ENCODE measurements at regions not wholly inside any gene's neighbourhood (a gene's known extent, or its start where the extent isn't known, plus 50 kb on each side); places are given as distances from the start of the nearest gene placed in this dataset.

GRCh38 chr4:154076921-154077320 lies 288.0 kb upstream of the SFRP2 start:
- no peak overlapping the region for H3K4me3 ChIP-seq (ENCODE audit: low read depth, low read length)
- TF ChIP-seq POLR2A (IDR thresholded peaks at IDR 0.05; ENCODE audit: extremely low read depth, insufficient read length), result no peak
- no peak for TF ChIP-seq CTCF (IDR thresholded peaks at IDR 0.05; ENCODE audit: low read depth, low read length)
- TF ChIP-seq MYC (IDR thresholded peaks at IDR 0.05; ENCODE audit: low read depth, low read length), result no peak
- TF ChIP-seq MAX (IDR thresholded peaks at IDR 0.05; ENCODE audit: low read depth, low read length), result no peak
- DNase-seq (ENCODE audit: low read depth), result no peak

GRCh38 chr4:154073107-154073822 lies 284.4 kb upstream of the SFRP2 start:
- no peak for TF ChIP-seq MAX (IDR thresholded peaks at IDR 0.05; ENCODE audit: low read depth, low read length)
- TF ChIP-seq POLR2A (IDR thresholded peaks at IDR 0.05; ENCODE audit: extremely low read depth, insufficient read length), result no peak
- no peak for TF ChIP-seq CTCF (IDR thresholded peaks at IDR 0.05; ENCODE audit: low read depth, low read length)
- no peak for TF ChIP-seq MYC (IDR thresholded peaks at IDR 0.05; ENCODE audit: low read depth, low read length)
- no peak overlapping the region for H3K4me3 ChIP-seq (ENCODE audit: low read depth, low read length)
- no peak for DNase-seq (ENCODE audit: low read depth)

GRCh38 chr4:154067786-154068185 lies 278.9 kb upstream of the SFRP2 start:
- DNase-seq (ENCODE audit: low read depth), result no peak
- TF ChIP-seq MYC (IDR thresholded peaks at IDR 0.05; ENCODE audit: low read depth, low read length) (no peak), CTCF (IDR thresholded peaks at IDR 0.05; ENCODE audit: low read depth, low read length) (no peak), POLR2A (IDR thresholded peaks at IDR 0.05; ENCODE audit: extremely low read depth, insufficient read length) (no peak), MAX (IDR thresholded peaks at IDR 0.05; ENCODE audit: low read depth, low read length) (no peak)
- H3K4me3 ChIP-seq (ENCODE audit: low read depth, low read length), result no peak overlapping the region

- H3K4me3 ChIP-seq (ENCODE audit: low read depth, low read length), result no peak overlapping the region
- no peak for TF ChIP-seq MYC (IDR thresholded peaks at IDR 0.05; ENCODE audit: low read depth, low read length)
Measured at GRCh38 chr4:154065368-154065767, 276.5 kb upstream of the SFRP2 start.

GRCh38 chr4:154064244-154064643 lies 275.4 kb upstream of the SFRP2 start:
- TF ChIP-seq MAX (IDR thresholded peaks at IDR 0.05; ENCODE audit: low read depth, low read length) (no peak), POLR2A (IDR thresholded peaks at IDR 0.05; ENCODE audit: extremely low read depth, insufficient read length) (no peak), MYC (IDR thresholded peaks at IDR 0.05; ENCODE audit: low read depth, low read length) (no peak), CTCF (IDR thresholded peaks at IDR 0.05; ENCODE audit: low read depth, low read length) (no peak)
- no peak for DNase-seq (ENCODE audit: low read depth)
- no peak overlapping the region for H3K4me3 ChIP-seq (ENCODE audit: low read depth, low read length)

More at GRCh38 chr4:154065368-154065767, 276.5 kb upstream of the SFRP2 start:
- DNase-seq (ENCODE audit: low read depth), result no peak

- peak; percentile 27 for DNase-seq (ENCODE audit: low read depth)
- TF ChIP-seq CTCF (IDR thresholded peaks at IDR 0.05; ENCODE audit: low read depth, low read length) (peak; percentile 47), MAX (IDR thresholded peaks at IDR 0.05; ENCODE audit: low read depth, low read length) (no peak), POLR2A (IDR thresholded peaks at IDR 0.05; ENCODE audit: extremely low read depth, insufficient read length) (no peak)
- H3K4me3 ChIP-seq (ENCODE audit: low read depth, low read length), result no peak overlapping the region
Measured at GRCh38 chr4:154049457-154050181, 260.7 kb upstream of the SFRP2 start.

Data from NB4 (cell line).